ENCODE measurements at regions not wholly inside any gene's neighbourhood (a gene's known extent, or its start where the extent isn't known, plus 50 kb on each side); places are given as distances from the start of the nearest gene placed in this dataset.

DNA sequence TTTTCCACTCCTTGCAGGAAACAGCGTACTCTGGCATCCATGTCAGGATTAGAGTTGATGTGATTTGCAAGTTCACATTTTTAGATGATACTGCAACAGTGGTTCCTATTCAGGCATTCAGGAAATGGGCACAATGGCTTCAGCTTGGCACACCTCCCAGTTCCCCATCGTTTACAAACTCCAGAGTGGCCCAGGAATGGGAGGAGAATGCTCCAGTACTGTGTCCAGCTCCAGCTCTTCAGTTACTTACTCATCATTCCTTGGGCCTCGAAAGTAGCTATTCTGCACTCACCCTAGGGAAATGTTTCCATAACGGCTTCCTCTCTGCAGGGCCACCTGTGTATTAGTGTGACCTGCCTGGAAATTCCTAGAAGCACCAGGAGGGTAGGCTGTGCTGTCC lies 239.7 kb upstream of the RGS6 start:
- no peak for DNase-seq

GRCh38 chr14:71693381-71693780 lies 238.8 kb upstream of the RGS6 start:
- DNase-seq: no peak

DNA sequence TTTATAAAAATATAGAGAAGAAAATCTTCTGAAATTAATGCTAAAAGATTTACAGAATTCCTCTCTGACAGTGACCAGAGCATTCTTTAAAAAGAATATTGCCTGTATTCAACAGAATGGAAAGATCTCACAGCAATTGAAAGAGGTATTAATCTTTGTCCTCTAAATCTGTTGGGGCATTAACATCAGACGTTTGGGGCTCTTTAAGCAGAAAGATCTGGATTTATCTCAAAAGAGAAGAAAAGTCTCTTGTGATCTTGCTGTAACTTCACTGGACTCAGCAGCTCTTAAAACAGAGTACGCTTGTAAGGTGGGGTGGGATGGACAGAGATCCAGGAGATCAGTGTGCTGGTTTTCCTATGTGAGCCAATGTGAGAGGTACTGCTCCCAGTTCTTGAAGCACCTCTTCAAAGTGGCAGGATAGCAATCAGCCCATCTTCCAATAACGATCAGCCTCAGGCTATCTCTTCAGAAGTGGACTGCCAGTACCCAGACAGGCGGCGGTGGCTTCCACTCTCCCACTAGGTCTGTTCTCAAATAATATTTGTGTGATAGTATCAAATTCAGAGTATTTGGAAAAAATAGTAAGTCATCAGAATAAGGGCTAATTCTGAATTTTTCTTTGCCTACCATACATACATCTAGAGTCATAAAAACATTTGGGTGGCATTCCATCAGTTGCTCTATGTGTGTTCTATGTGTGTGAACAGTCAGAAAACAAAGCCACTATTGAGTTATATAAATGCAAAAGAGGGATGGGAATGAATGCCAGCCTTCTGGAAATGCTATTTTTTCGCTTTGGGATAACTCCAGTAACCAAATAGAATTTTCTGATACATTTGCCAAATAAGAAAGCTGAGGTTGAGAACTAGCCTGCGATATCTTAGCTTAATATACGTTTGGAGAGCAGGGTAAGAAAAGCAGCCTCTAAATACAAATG lies 237.4 kb upstream of the RGS6 start:
- DNase-seq: no peak

DNA sequence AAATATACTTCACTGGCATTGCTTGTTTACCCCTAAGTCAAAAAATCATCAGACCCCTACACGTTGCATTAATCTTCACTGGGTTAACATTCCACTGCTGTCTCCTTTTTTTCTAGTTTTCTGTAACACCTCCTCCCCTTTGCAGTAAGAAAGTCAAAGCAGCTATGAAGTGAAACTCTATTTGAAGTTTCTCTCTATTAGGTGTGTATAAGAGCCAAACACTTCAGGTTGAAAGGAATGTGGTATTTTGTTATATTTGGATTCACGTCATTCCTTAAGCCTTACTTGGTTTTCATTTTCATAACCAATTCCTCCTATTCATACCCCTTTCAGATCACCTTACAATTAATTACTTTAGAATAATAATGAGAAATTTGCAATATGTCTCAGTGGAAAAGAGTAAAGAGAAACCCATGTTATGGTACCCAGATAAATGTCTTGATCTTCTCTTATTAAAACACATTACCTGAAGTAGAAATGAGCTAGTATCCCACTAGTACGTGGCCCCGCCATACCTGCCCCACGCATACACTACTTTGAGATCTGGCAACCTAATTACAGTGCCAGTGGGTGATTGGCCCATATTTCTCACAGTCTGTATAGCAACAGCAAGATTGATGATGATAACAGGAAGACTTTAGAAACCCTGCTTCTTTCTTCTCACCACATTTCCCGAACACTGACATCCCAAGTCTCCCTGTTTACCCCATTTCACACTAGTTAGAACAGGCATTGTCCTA lies 236.4 kb upstream of the RGS6 start:
- DNase-seq: no peak

- no peak for DNase-seq
These were observed 234.2 kb upstream of the RGS6 start for GRCh38 chr14:71698027-71698426.

DNA sequence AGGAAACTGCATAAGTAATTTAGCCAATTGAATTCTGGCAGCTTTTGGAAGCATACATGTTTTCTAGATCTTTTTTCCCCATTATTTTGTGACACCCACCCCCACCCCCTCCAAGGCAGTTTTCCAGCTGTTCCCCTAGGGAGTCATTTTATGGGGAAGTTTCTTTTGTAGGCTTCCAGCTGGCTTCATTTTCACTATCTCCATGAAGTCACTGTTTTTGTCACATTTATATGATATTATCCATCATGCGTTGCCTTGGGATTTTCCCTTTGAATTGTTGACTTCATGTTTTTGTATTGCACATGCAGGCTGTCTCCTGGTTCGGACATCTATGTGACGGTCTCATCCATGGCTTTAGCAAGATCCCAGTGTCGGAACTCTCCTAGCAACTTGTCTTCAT lies 233.6 kb upstream of the RGS6 start:
- no peak for DNase-seq

- no peak for DNase-seq
These were observed 230.2 kb upstream of the RGS6 start for GRCh38 chr14:71701990-71702389.

- DNase-seq: no peak
These were observed 229.4 kb upstream of the RGS6 start for GRCh38 chr14:71702786-71703185.

DNA sequence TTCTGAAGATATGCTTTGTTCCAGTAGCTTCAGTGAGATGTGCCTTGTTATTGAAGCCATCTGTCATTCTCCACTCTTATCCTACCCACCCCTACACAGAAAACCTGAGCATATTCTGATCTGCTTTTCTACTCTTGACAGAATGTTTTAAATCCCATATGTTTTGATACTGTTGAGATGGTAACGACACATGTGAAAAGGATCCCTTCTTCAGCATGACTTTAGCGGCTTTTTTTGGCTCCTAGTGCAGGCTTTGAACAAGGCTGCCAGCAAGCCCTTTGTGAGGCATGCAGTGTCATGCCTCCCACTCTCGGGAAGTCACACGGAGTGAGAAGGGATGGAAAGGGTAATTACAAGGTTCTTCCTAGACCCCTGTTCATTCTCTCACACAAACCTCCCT lies 228.8 kb upstream of the RGS6 start:
- no peak for DNase-seq

DNA sequence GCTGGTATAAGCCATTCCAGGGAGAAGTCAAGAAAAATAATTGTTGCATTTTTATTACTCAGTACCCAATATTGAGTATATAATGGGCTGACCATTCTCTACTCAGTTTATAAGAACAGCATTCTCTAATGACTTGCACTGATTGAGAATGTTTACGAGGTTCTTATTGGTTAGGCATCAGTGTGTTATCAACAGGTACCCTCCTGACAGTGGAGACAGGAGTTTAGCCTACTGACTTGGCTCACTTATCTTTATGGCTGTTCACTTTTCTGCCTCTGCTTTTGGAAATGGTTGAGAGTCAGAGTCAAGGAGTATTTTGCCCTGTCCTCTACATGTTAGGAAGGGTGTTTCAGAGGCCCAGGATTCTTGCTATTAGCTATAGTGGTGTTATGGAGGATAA lies 228.0 kb upstream of the RGS6 start:
- DNase-seq: no peak

DNA sequence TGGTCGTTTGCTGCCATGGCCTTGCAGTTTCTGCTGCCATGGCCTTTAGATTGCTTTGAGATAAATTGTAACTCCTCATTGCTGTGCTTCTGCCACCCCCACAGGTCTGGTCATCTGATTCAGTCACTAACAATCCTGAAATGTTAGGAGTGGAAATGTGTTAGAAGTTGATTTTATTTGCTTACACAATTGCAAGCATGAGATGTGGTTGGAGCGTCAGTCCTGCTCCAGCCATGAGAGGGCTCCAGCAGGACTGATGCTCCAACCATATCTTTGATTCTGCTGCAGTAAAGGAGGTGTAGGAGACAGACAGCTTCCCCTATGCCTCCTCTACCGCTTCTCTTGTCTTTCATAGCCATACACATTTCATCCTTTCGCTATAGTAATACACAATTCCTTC lies 226.8 kb upstream of the RGS6 start:
- DNase-seq: no peak

DNA sequence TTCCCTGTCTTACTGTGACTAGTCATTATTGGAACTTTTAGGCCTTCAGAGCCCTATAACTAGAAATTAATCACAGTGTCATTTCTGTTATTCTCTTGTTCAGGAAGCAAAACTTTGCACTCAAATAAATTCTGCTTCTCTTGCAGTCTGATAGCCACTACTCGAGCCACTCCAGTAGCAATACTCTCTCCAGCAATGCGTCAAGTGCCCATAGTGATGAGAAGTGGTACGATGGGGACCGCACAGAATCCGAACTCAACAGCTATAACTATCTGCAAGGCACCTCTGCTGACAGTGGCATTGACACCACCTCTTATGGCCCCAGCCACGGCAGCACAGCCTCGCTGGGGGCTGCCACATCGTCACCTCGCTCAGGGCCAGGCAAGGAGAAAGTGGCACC lies 223.2 kb upstream of the RGS6 start:
- no peak for DNase-seq

DNA sequence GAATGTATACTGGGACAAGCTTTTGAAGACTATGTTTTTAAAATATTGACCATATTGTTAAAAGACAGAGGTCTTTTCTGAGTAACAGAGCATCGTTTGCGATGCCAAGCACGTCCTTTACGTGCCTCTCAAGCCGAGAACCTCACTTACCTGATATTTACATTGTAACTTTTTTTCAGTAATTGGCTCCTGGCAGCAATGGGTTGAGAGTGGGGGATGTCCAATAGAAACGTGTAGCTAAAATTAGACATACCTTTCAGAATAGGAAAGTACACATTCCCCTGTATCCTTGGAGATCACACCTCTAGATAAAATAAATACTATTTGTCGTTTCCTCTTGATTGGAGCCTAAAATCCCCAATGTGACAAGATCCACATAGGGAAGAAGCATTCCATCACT lies 222.2 kb upstream of the RGS6 start:
- no peak for DNase-seq

DNA sequence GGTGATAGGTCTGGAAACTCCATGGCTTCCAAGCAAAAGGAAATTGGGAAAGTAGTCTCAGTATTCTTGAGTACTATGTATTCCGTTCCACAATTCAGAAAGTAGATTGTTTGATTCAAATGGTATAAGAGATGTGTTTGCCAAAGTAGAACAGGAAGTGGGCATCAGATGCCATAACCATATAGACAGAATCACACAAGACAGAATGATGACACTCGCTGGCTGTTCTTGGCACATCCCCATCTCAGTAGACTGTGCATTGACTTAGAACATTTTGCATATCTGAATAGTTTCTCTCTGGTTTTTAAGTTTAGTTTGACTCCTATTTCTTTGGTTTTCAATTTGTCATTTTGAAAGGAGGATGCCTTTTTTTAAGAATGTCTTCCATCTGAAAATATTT lies 221.1 kb upstream of the RGS6 start:
- DNase-seq: no peak

GRCh38 chr14:71711619-71712018 lies 220.6 kb upstream of the RGS6 start:
- DNase-seq: no peak

DNA sequence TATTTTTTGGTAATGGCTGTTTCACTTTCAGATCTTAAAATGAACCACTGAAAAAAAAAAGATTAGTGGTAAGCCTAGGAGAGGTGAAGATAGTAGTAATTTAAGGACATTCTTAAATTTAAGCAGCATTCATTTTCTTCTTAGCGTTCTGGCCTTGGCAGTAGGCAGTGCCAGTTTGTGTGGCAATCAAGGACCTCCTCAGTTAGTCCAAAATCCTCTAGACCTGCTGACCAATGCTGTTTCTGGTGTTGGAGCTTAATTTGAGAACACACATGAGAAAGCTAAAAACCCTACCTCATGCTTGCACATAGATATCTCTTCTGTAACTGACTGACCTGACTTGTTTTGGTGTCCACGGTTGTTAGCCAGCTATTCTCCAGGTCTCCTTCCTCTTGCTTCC lies 219.8 kb upstream of the RGS6 start:
- no peak for DNase-seq

DNA sequence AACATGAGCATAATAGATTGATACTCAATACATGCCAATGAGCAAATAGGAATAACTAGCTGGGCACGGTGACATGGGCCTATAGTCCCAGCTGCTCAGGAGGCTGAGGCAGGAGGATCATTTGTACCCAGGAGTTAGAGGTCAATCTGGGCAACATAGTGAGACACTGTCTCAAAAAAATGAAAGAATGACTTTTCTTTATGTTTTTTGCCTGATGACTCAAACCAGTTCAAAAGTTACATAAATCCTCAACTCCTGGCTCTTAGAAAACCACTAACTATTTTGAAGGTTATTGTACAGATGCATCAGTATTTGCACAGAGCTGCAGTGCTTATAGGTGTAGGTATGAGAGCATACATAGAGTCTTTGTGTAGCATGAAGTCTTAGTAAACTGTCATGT lies 219.2 kb upstream of the RGS6 start:
- DNase-seq: no peak

- DNase-seq: no peak
These were observed 218.8 kb upstream of the RGS6 start for GRCh38 chr14:71713451-71713850.

- DNase-seq: no peak
These were observed 218.0 kb upstream of the RGS6 start for GRCh38 chr14:71714225-71714624.

DNA sequence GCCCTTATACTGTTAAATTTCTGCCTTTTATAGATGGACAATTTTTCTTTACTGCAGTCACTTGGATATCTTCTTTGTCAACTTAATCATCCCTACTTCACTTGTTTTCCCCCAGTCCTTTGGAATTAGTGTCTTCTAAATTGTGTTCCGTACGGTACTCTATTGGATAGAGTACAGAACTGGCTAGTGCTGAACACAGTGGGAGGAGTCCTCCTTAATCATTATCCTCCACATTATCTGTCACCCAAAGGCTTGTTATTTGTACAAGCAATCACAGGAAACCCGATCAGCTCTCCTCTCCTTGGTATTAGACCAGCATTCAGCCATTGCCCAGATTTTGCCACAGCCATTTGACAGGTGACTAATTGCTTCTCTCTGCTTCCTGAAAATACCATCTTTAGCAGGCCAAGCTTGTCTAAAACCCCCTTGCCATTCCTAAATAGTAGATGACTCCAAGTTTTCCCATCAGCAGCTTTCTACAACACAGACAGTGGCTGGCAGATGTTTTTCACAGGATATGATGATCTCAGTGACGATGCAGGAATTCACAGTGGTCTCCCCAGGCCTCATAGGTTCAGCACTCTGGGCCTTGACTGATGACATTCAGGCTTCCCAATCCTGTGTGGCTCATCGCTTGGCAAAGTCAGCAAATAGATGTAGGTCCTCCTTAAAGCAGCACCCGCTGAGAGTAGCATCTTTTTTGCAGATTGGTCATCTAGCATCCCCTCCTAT lies 216.0 kb upstream of the RGS6 start:
- no peak for DNase-seq

DNA sequence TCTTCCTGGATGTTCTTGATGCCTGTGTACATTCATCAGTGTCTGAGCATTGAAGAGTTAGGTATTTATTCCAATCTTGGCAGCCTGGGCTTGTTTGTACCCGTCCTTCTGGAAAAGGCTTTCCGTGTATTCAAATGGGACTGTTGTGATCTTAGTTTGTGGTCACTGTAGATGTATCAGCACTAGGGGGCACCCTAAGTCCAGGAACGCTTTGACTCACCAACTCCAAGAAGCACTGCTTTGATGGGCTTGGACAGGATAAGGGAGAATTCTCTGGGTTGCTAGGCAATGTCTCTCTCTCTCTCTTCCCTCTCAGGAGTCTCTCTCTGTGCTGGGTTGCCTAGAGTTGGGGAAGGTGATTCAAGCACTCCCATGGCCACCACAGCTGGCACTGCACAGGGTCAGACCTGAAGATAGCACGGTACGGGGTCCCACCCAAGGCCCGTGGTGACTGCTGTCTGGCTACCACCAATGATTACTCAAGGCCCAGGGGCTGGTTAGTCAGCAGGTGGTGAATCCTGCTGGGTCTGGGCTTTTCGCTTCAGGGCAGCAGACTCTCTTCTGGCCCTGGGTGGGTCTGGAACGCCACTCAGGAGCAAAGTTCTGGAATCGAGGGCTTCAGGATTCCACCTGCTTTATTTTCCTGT lies 211.1 kb upstream of the RGS6 start:
- peak; percentile 19 to 39 for DNase-seq

- DNase-seq: no peak
These were observed 210.4 kb upstream of the RGS6 start for GRCh38 chr14:71721791-71722190.

DNA sequence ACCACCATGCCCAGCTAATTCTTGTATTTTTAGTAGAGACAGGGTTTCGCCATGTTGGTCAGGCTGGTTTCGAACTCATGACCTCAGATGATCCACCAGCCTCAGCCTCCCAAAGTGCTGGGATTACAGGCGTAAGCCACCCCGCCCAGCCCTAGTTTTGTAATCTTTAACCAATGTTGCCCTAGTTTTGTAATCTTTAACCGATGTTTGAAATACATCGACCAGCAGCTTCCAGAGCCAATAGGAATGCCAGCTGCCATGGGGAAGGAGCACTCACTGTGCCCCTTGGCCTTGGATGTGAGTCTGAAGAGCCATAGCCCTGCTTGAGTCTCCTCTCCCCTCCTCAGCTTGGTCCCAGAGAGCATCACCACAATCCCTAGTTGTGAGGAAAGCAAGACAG lies 209.3 kb upstream of the RGS6 start:
- no peak for DNase-seq

Measured in activated CD4-positive, alpha-beta T cell treated with anti-CD3 and anti-CD28 coated beads, Interleukin-2, amount 50 U/mL, for 48 hours (primary cell).